CD4-positive, alpha-beta T cell treated with Interferon alpha-2 for 1 hour (primary cell): ENCODE measurements at regions not wholly inside any gene's neighbourhood (a gene's known extent, or its start where the extent isn't known, plus 50 kb on each side); places are given as distances from the start of the nearest gene placed in this dataset.
"Not testable (repeated sequence)": the region's sequence is repeated elsewhere in the genome, so short reads cannot be mapped to it uniquely, and the experiment has no call there.

Source experiments
- DNase-seq, 2 donors: peaks; one replicate each; pipeline ENCODE4 v3.0.0-alpha.2; 2020 to 2022

DNA sequence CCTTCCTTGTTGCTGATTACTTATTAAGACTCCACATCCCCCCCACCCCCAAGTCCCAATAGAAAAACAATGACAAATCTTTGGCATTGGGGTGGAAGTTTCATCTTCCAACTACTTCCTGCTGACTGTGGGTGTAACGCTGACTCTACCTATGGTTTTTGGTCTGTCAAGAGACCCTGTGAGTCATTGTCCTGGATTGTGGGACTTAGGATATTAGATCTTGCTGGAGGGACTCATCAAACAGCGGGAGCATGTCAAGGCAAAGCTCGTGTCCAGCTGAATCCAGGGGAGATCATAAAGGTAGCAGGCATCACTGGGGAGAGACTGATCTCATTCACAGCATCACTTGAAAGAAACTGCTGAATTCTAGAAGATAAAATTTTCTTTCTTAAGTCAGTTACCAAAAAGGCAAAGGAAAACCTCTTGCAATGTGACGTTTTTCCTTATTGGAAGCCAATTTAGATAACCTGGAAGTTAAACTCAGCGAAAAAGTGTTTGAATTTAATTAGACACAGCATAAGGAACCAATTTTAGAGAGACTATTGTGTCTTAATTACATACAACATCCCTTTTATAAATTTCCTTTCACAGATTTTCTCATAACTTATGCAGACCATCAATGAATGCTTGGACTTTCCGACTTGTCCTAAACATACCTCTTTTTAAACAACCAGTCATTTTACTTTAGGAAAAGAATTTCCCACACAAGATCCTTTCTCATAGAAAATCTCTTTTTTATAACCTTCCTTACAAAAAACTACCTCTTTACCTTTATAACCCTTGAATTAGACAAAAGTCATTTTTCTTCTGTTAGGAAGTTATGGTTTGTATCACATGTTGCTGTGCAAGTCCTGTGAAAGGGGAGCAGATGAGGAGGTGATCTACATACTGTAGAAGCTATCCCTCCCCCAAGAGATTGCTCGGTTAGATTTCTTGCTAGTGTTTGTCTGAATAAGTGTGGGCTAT lies 94.6 kb upstream of the SCAF11 start:
- no peak for DNase-seq

DNA sequence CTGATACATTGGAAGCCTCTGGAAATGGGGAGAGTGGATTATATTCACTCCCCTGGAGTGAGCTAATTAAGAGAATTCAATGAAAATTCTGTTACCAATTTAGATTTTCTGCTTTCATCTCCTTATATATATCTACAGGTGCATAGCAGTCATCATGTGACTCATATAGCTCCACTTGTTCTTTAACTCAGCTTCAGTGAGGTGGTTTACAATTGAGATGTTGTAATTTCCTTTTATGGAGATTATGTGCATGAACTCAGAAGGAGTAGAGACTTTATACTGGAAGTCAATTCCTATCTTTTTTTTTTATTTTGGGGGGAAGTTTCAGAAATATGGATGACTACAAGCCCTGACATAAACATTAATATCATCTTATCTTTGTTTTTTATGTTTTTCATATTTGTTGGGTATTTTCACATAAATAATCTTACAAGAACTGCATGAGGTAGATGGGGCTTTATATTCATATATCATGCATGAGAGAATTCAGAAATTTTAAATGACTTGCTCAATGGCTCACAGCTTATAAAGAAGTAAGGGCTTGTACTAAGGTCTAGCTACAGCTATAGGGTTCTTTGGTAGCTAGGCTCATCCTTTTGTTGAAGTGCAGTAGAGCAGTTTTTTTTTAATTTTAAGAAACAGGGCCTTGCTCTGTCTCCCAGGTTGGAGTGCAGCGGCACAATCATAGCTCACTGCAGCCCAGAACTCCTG lies 92.3 kb upstream of the SCAF11 start:
- no peak for DNase-seq

DNA sequence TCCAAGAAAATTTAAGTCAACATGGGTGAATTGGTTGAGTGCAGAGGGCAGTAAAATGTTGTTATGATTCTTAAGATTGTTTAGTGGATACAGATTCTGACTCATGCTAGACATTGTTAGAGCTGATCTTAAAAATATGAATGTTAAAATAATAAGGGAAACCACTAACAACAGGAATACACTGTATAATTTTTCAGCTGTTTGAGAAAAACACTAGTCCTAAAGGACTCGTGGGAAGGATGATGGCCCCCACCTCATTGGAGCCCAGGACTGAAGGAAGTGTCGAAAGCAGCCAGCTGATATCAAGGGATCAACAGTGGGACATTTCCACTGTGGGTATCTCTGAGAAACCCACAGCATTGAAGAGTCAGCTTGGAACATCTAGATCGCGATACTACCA lies 82.9 kb upstream of the SCAF11 start:
- DNase-seq, result no peak

DNA sequence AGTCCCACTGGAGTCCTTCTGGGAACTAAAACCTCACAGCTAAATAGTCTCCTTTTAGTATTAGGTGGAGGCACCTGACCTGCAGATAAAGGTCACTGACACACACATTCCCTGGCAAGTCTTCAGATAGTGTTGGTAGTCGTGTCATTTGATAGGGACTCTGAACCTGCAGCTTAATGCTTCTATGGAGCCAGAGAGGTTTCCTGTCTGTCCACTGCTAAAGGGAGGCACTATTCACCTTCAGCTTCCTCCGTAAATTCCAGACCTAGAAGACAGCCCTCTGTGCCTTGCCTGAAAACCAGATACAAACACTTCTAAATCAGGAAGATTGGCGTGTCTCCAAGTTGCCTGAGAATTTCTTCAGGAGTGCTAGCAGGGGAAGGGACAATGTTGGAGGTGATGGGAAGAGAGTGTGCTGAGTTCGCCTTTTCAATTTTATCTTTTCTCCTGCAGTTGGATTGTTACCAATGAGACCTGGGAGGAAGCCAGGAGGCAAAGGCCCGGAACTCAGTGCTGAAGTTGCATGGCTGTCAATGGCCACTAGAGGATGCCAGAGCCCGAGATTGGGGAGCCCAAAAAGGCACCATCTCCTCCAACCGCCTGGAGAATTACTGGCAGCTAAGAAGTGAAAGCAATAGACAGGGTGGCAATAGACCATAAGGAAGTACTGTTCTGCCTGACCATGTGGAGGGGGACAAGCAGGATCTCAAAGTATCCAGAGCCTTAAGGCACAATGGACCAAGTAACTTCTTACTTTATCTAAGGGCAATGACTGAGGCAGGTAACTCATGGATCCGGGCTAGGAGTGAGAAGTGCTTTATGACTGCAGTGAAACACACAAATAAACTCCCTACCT lies 81.6 kb upstream of the SCAF11 start:
- peak; percentile 50 to 68 for DNase-seq

GRCh38 chr12:46071335-46071734 lies 81.0 kb upstream of the SCAF11 start:
- DNase-seq, result no peak

GRCh38 chr12:46067094-46067493 lies 76.7 kb upstream of the SCAF11 start:
- no peak for DNase-seq

DNA sequence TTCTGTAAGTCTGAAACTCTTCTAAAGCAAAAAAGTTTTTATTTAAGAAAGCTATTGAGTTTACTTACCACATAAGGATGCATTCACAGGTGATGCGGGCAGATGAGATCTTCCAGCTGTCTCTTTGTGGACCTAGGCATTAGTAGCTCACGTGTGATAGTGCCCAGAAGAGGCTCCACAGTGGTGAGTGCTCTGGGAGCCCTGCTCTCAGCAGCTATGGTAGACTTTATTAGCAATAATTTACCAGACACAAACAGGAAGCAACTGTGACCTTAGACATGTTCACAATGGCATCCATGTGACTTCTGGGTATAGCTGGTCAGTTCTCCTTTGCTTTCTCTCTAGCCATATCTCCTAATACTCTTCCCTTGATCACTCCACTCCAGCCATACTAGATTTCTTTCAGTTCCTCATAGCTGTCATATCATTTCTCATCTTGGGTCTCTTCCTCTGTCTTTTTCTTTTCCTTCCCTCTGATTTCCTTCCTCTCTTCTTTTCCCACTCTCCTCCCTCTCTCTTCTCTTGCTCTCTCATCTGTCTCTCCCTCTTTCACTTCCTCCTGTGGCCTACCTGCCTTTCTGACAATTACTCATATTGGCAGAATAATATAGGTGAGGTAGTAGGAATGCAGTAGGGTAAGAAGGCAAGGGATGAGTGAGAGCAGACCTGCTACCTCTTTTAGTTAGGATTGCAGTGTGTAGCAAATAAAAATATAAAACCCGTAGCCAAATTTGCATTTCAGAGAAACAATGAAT lies 75.2 kb upstream of the SCAF11 start:
- no peak for DNase-seq

GRCh38 chr12:46064548-46064947 lies 74.2 kb upstream of the SCAF11 start:
- no peak for DNase-seq

GRCh38 chr12:46058697-46059096 lies 68.3 kb upstream of the SCAF11 start:
- DNase-seq, result not testable (repeated sequence)

GRCh38 chr12:46050805-46051204 lies 60.4 kb upstream of the SCAF11 start:
- no peak for DNase-seq

DNA sequence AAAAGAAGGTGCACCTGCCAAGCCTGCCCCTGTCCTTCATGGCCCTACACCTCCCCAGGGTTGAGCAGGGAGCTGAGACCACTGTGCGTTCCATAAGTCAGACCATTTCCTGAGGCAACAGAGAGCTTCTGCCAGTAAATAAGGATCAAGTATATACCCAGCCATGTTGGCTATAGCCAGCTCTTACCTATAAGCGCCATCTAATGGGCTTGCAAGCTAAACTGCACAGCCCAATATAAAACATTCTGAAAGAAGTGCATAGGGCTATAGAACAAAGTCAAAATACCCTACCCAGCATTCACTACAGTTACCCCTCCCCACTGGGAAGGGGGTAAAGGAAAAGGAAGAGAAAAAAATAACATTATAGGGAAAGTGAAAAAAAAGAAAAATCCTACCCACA lies 59.3 kb upstream of the SCAF11 start:
- no peak for DNase-seq

DNA sequence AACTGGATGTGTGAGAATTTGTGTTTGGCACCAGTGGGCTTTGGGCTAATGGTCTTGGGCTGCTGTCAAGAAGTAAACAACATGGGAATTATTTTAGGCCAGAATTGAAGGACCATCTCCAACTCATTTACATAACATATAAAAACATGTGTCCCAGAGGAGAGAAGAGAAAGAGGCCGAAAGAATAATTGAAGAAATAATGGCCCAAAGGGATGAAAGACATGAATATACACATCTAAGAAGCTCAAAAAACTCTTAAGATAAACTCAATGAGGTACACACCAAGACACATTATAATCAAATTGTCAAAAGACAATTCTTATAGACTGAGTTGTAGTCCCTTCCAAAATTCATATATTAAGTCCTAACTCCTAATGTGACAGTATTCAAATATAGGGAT lies 56.1 kb upstream of the SCAF11 start:
- DNase-seq, result no peak

DNA sequence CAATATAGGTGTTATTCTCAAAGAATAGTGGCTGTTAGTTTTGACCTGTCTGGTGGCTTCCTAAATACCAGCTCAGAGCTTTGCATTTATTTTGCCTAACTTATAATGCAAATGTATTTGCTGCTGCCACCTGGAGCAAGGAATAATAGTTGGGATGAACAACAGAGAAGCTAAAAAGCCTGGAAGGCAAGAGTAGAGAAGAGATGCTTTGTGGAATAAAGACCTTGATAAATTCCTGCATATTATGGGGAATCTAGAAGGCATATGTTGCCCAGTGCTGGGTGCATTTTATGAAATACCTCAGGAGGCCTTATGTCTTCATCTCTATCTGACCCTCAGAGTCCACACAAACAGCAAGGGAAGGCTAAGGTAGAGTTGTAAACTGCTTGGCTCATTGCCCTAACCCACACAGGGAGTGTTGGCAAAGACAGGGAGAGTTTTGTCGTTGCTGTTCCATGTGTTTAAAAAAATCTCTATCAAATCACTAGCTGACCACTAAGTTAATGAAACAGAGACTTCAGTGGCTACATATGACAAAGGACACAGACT lies 53.7 kb upstream of the SCAF11 start:
- no peak for DNase-seq
